GM19023 (cell line): ENCODE measurements at regions not wholly inside any gene's neighbourhood (a gene's known extent, or its start where the extent isn't known, plus 50 kb on each side); places are given as distances from the start of the nearest gene placed in this dataset.

Experiments used
- ATAC-seq: cut with Tn5 transposase; IDR thresholded peaks from one replicate; pipeline ENCODE4 v1.9.1; 2021; ENCODE audit warnings: mild to moderate bottlenecking, moderate library complexity; ENCODE audit not compliant: unreplicated experiment

DNA sequence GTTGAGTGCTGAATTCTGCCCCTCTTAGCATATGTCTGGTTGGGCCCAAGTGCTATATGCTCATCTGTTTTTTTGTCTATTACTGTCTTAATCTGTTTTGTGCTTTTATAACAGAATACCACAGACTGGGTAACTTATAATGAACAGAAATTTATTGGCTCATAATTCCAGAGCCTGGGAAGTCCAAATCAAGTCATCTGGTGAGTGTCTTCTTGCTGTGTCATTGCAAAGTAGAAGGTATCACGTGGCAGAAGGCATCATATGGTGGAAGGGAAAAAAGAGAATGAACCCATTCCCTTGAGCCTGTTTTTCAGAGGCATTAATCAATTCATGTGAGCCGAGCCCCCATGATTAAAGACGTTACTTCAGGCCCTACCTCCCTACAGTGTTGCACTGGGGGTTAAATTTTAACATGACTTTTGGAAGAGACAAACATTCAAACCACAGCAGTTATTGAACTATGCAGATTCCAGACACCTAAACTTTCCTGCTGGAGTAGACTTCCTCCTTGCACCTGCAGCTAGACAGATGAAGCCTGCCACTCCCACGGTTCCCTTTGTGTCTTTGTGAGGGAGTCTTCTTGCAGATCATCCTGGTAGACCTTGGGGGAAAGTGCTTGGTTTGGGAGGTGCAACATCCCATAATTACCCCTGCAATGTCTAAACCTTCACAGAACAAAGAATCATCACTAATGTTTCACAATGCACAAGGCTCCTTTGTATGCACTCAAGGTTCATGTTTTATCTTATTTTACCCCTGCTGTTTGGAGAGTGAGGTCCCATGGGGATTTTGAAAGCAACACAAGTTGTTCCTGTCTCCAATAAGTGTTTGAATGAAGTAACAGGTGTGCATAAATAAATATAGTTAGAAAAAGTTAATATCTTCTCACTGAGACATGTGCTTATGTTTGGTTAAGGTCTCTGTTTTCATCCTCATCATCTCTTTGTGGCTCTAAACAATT, 64.7 kb upstream of the XCR1 start:
- no peak for ATAC-seq

- no peak for ATAC-seq
Observed at GRCh38 chr3:46091046-46091445, 63.8 kb upstream of the XCR1 start.

- no peak for ATAC-seq
Observed at GRCh38 chr3:46090161-46090591, 62.9 kb upstream of the XCR1 start.

DNA sequence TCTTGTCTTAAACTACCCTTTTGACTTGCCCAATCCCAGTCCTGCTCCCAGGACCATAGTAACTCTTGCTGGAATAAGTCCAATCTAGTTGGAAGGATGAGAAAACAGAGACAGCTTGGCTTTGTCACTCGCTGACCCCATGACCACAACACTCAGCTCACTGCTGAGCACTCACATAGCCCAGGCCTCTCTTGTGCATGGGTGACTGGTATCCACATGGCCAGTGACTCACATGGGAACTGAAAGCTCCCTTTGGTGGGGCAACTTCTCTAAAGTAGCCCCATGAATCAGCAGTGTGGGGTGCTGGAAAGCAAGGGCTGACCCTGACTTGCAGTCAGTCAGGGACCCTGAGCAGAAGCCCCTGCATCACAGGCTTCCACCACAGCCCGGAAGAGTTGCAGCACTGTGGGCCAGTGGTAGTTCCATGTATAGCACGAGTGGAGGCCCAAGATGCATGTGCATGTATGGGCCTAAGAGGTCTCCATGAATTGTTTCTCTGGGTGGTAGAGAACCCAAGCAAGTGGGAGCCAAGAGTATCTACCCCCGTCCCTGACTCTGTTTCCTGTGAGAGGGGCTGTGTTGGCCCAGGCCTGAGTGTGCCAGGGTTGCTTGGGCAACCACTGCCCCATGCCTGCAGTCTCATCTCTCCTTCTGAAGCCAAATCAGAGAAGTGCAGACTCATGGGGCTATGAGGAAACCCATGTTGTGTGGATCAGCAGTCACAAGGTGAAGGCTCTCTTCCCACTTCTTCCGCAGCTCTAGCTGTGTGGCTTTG, 62.1 kb upstream of the XCR1 start:
- peak; percentile 60 for ATAC-seq

DNA sequence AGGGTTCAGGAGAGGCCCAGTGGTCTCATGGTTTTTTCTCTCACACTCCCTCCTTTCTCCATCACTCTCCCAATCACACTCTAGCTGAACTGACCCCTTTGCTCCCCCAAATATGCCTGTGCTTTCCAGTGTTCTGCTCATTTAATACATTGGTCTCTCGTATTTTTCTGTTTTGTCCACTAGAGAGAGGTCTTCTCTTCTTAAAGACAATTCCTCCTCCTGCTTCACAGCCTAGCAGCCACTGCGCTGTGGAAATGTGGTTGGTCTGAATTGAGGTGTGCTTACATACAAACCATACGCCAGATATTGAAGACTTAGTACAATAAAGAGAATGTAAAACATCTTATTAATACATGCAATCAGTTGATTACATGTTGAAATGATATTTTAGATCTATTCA, 60.6 kb upstream of the XCR1 start:
- ATAC-seq, result no peak

DNA sequence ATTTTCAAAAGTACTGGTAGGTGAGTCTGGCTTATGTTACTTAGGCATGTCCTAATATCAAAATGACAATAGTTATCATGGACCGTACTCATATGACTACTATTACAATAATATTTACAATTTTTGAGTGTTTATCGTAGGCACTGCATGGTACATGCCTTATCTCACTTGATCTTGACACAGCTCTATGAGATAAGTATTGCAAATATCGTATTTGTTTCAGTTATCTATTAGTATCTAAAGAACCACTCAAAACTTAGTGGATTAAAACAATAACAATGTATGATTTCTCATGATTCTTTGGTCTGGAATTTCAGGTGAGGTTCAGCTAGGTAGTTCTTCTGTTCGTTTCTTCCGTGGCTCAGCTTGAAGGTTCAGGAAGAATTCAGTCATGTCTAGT, 59.7 kb upstream of the XCR1 start:
- no peak for ATAC-seq

GRCh38 chr3:46086083-46086437, 58.8 kb upstream of the XCR1 start:
- ATAC-seq, result no peak

DNA sequence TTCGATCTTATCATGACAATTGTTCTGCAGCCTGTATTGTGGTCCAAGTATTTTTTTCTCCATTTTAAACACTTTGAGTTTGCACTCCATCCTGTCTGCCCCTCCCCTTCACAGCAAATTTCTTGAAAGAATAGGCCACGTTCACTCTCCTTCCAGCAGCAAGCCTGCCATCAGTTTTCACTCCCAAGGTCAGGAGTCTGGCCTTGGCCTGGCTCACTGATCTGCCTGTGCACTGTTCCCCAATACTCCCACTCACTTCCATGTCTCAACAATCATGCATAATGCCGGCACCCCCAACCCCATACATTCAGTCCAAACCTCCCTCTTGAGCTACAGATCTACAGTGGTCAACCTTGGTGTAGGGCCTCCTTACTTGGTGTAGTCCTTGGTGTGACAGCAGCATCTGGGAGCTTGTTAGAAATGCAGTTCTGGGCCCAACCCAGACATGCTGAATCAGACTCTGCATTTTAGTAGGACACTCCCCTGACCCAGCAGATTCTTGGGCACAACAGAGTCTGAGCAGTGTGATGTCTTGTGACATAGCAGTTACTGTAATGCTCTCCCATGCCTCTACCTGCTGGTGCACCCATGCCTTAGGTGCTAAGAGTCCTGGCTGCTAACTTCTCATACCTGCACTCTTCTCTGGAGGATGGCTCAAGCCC, 58.3 kb upstream of the XCR1 start:
- no peak for ATAC-seq

- no peak for ATAC-seq
Observed at GRCh38 chr3:46083956-46084355, 56.7 kb upstream of the XCR1 start.

GRCh38 chr3:46082849-46083248, 55.6 kb upstream of the XCR1 start:
- no peak for ATAC-seq

DNA sequence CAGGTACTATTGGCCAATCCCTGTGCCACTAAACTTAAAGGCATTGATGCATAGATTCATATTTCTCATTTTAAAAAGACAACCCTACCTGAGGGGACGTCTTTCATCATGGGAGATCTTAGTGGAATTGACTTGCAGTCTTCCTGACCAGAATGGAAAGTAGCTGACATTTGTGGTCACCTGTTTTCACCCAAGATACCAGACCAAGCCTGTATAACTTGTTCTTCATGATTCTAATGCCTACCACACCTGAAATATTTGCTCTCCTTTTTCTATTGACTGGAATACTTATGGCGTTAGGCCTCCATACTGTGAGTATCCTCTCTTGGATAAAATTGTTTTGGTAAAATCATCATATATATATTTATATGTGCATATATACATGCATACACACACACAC, 54.7 kb upstream of the XCR1 start:
- ATAC-seq, result no peak

DNA sequence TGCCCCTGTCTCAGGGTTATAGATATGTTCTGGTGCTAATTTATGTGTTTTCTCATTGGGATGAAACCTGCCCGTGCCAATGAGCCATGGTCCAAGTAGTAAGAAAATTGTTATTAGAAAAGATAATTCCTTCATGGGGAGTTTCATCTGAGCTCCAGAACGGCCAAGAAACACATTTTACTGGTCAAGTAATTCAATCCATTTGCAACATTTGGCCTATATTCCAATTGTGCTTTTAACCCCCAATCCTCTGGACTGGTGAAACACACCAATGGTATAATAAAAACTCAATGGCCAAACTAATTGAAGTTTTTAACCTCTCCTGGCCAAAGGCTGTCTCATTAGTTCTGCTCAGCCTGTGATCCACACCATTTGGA, 53.7 kb upstream of the XCR1 start:
- no peak for ATAC-seq

DNA sequence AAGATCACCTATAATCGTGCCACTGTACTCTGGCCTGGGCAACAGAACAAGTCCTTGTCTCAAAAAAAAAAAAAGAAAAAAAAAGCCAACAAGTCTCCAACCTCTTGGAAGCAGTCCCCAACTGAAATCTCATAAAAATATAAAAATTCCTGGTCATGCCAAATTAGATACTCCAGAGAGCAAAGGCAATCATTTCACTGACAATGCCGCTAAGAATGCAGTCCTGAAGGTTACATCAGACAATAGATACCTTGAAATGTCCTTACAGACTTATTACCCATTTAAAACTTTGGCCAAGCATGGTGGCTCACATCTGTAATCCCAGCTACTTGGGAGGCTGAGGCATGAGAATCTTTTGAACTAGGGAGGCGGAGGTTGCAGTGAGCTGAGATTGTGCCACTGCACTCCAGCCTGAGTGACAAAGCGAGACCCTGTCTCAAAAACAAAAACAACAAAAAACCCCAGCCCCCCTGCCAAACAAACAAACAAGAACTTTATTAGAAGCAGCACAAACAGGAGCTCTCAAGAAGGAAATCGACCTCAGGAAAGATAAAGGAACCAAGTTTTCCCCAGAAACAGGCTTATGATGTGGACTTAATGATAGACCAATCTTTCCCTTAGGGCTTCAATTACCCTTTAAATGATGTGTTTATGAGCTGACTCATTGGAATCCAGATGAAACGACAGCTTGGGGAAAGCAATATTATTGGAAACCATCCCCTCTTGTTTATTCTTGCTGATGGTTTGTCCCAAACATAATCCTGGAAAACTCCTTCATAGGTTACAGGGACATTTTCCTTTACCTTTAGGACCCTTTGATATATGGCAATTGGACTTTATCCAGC, 53.1 kb upstream of the XCR1 start:
- no peak for ATAC-seq

DNA sequence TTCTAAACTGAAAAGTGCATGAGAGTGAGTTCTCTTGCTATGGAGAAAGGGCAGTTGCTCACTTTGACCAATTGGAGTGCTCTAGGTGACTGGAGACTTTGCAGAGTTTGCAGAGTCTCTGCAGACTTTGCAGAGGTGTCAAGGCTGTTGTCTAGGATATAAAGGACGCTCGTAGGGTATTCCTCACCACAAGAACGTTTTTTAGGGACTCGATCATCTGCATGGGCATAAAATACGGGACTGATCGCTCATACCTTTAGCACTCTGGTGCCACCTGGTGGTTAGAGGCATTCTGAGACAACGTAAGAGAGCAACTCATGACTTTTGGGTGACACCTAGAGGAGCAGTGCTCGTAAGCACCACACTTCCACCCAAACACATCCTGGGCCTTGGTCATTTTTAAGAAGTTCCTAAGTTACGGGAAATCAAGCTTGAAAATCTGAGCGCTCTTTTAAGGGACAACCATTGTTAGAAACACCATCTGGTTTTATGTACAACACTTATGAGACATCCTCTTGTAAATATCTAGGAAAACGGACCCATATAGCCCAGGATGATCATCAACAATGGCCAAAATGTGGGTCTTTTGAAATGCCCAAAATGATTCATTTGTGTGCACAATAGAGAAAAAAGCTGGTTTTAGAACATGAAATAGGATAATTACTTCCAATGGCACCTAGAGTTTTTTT, 51.6 kb upstream of the XCR1 start:
- no peak for ATAC-seq
